ENCODE measurements at regions not wholly inside any gene's neighbourhood (a gene's known extent, or its start where the extent isn't known, plus 50 kb on each side); places are given as distances from the start of the nearest gene placed in this dataset.

- Histone ChIP-seq H3K36me3 (ENCODE audit: control insufficient read depth in 1 of 2, insufficient read depth in 2 of 2, low read length in 2 of 2) (no peaks in the 10 kb centered on the region), H3K4me1 (ENCODE audit: control insufficient read depth in 1 of 2, insufficient read depth in 2 of 2, low read length in 2 of 2) (no peaks in the 10 kb centered on the region), H3K4me2 (ENCODE audit: low read length) (no peak overlapping the region), H3K27ac (ENCODE audit: low read depth, low read length) (no peak overlapping the region), H4K20me1 (ENCODE audit: insufficient read depth) (no peaks in the 10 kb centered on the region), H2AFZ (ENCODE audit: low read depth, low read length, poor library complexity, severe bottlenecking) (no peak overlapping the region), H3K27me3 (ENCODE audit: insufficient read depth, low read length) (peaks cover 15% of the 10 kb centered on the region), H3K9me3 (ENCODE audit: control insufficient read depth in 1 of 2, insufficient read depth in 1 of 2, low read depth in 1 of 2, low read length in 2 of 2) (no peaks in the 10 kb centered on the region; a peak in 1 of 4 replicates), H3K79me2 (ENCODE audit: insufficient read depth, low read length) (no peaks in the 10 kb centered on the region), H3K9ac (ENCODE audit: low read length) (no peak overlapping the region), H3K9me2 (ENCODE audit: insufficient read depth) (no peaks in the 10 kb centered on the region), H3K4me3 (replicated peaks in 1 of 2; ENCODE audit: low read depth in 1 of 2, low read length in 2 of 2) (no peak overlapping the region)
- no TSS peak for BruUV-seq (replicated peaks)
- RAD21 ChIA-PET (ENCODE audit: low non-redundant PET in 1 of 2, low total read pairs in 2 of 2, uncharacterized antibody in 2 of 2, unreplicated experiment in 2 of 2), result no interaction called here
- POLR2A ChIA-PET, result no interaction called here
- CTCF ChIA-PET, result no interaction called here
- ATAC-seq, result no peak
- intact Hi-C loops (cut with micrococcal nuclease), result no loop called here
- no peak for TF ChIP-seq RAD21 (IDR thresholded peaks at IDR 0.05; ENCODE audit: low read depth)
- TF ChIP-seq YY1 (IDR thresholded peaks at IDR 0.05; ENCODE audit: extremely low read depth, insufficient replicate concordance, low read depth, low read length), result no peak
- no peak for TF ChIP-seq EZH2 (IDR thresholded peaks at IDR 0.05)
- no peak for TF ChIP-seq ZBTB33 (IDR thresholded peaks at IDR 0.05; ENCODE audit: extremely low read depth, insufficient replicate concordance, low read length)
- no peak for TF ChIP-seq ZNF274 (IDR thresholded peaks at IDR 0.05; ENCODE audit: low read depth, low read length)
- no peak for TF ChIP-seq ZFX (IDR thresholded peaks at IDR 0.05)
- TF ChIP-seq SIN3A (IDR thresholded peaks at IDR 0.05; ENCODE audit: low read depth), result no peak
- no peak for TF ChIP-seq REST (IDR thresholded peaks at IDR 0.05; ENCODE audit: low read depth)
- no peak for TF ChIP-seq MAX (IDR thresholded peaks at IDR 0.05)
- TF ChIP-seq ATF3 (IDR thresholded peaks at IDR 0.05), result no peak
- TF ChIP-seq POLR2A (IDR thresholded peaks at IDR 0.05; ENCODE audit: borderline replicate concordance, extremely low read depth, insufficient read depth, insufficient read length), result no peak
- TF ChIP-seq SP1 (IDR thresholded peaks at IDR 0.05; ENCODE audit: low read depth), result no peak
- TF ChIP-seq SRF (IDR thresholded peaks at IDR 0.05; ENCODE audit: low read depth), result no peak
- TF ChIP-seq CBX3 (IDR thresholded peaks at IDR 0.05; ENCODE audit: low read depth), result no peak
- no peak for TF ChIP-seq EGR1 (IDR thresholded peaks at IDR 0.05; ENCODE audit: low read depth)
- TF ChIP-seq TCF7L2 (IDR thresholded peaks at IDR 0.05; ENCODE audit: borderline replicate concordance, extremely low read depth, insufficient read depth, insufficient read length), result no peak
- no peak for DNase-seq (ENCODE audit: low read depth, low spot score)
Observed at GRCh38 chr19:29365836-29366417, 153.0 kb upstream of the UQCRFS1 start.
